ENCODE measurements at regions not wholly inside any gene's neighbourhood (a gene's known extent, or its start where the extent isn't known, plus 50 kb on each side); places are given as distances from the start of the nearest gene placed in this dataset.

GRCh38 chr11:11068113-11068512 lies 210.3 kb upstream of the ZBED5 start:
- Histone ChIP-seq H3K36me3 (ENCODE audit: control insufficient read depth in 2 of 4, insufficient read depth in 4 of 4, low read length in 3 of 4) (no peaks in the 10 kb centered on the region), H3K79me1 (ENCODE audit: low read depth, low read length) (no peaks in the 10 kb centered on the region), H2AFZ (ENCODE audit: low read length) (no peak overlapping the region), H3K4me3 (ENCODE audit: extremely low read depth in 1 of 4, insufficient read depth in 2 of 4, low read depth in 3 of 4, low read length in 4 of 4) (no peak overlapping the region), H2BK20ac (ENCODE audit: low read length) (no peak overlapping the region), H2BK5ac (ENCODE audit: low read depth, low read length) (no peak overlapping the region; the same call in 1 of the 2 replicates), H3K23me2 (ENCODE audit: low read depth, low read length) (no peaks in the 10 kb centered on the region; the same call in 1 of the 2 replicates), H3K79me2 (ENCODE audit: control insufficient read depth in 1 of 2, insufficient read depth in 2 of 2, low read length in 2 of 2) (no peaks in the 10 kb centered on the region), H4K91ac (replicated peaks; ENCODE audit: insufficient read length, low read length) (peak overlapping the region; percentile 65), H3K4me2 (ENCODE audit: insufficient read depth in 1 of 2, low read depth in 2 of 2, low read length in 2 of 2) (no peak overlapping the region), H2BK12ac (ENCODE audit: low read depth, low read length) (peak overlapping the region; percentile 80; the same call in 1 of the 2 replicates), H2BK15ac (ENCODE audit: low read length) (no peak overlapping the region), H2BK120ac (replicated peaks; ENCODE audit: low read depth, low read length) (no peak overlapping the region), H4K8ac (ENCODE audit: extremely low read depth, insufficient read depth, low read length) (no peak overlapping the region; the same call in 1 of the 2 replicates), H3K18ac (ENCODE audit: extremely low read depth, low read length) (no peak overlapping the region), H3K23ac (ENCODE audit: insufficient read length) (no peak overlapping the region), H3K27me3 (replicated peaks in 1 of 4; ENCODE audit: control insufficient read depth in 3 of 4, extremely low read depth in 1 of 4, insufficient read depth in 3 of 4, low read length in 3 of 4) (0 out of 7 replicates have a peak, but pooled peaks cover 0 to 4% (median 0%) of the 10 kb centered on the region in 4 experiments), H4K5ac (ENCODE audit: insufficient read length, low read depth, low read length) (no peak overlapping the region), H3K27ac (ENCODE audit: low read depth, low read length) (no peak overlapping the region), H3K4ac (replicated peaks; ENCODE audit: insufficient read length, low read depth, low read length) (no peak overlapping the region), H3K9me3 (ENCODE audit: insufficient read depth in 2 of 2, low read depth in 1 of 2, low read length in 1 of 2) (no peaks in the 10 kb centered on the region), H3K9ac (replicated peaks in 1 of 4; ENCODE audit: extremely low read depth in 1 of 4, low read depth in 3 of 4, low read length in 3 of 4) (no peak overlapping the region), H4K20me1 (replicated peaks in 1 of 2; ENCODE audit: control insufficient read depth in 1 of 2, insufficient read depth in 2 of 2, low read length in 2 of 2) (no peaks in the 10 kb centered on the region), H3K4me1 (replicated peaks in 1 of 4; ENCODE audit: control insufficient read depth in 3 of 4, insufficient read depth in 4 of 4, low read length in 3 of 4) (peaks cover 1 to 16% (median 11%) of the 10 kb centered on the region in 4 experiments), H3K14ac (ENCODE audit: insufficient read length) (no peak overlapping the region), H2AK5ac (ENCODE audit: low read depth, low read length) (0 out of 2 replicates have a peak overlapping the region, but pooled peaks have one; percentile 49), H3K56ac (replicated peaks; ENCODE audit: insufficient read length, low read depth, low read length) (no peak overlapping the region)
- POLR2A ChIA-PET (ENCODE audit: partially characterized antibody) = interaction anchor here (1.3 kb wide), 1 partner anchor 259 kb away, joined by 3 read pairs; the partner anchor contains the start of gene EIF4G2
- CTCF ChIA-PET (ENCODE audit: partially characterized antibody) = interaction anchor here (0.9 to 4.3 kb wide), 5 partner anchors 8 to 31 kb away, joined by 3 to 25 read pairs (median 4); no protein-coding TSS in a partner anchor
- FAIRE-seq (no peak), DNase-seq (ENCODE audit: low read depth in 1 of 2, low spot score in 2 of 2) (no peak)
- TF ChIP-seq NRF1 (IDR thresholded peaks at IDR 0.05; ENCODE audit: low read depth, low read length) (no peak), EGR1 (IDR thresholded peaks at IDR 0.05; ENCODE audit: borderline replicate concordance, low read depth, low read length) (no peak)
- 91% methylated on average over 4 of the region's 4 CpGs; no CpG with 5 or more reads in 1 of the 2 experiments for WGBS, 2 experiments (ENCODE audit: extremely low coverage in 1 of 2, insufficient coverage in 1 of 2, insufficient read length in 1 of 2, insufficient replicate concordance in 2 of 2, low coverage in 1 of 2, low lambda C conversion rate in 2 of 2, missing lambda C conversion rate in 1 of 2)

Measured in H1 (cell line).